ENCODE measurements at regions not wholly inside any gene's neighbourhood (a gene's known extent, or its start where the extent isn't known, plus 50 kb on each side); places are given as distances from the start of the nearest gene placed in this dataset.
A peak's percentile ranks its signal among the peaks of the same experiment; 100 is the strongest.

DNA sequence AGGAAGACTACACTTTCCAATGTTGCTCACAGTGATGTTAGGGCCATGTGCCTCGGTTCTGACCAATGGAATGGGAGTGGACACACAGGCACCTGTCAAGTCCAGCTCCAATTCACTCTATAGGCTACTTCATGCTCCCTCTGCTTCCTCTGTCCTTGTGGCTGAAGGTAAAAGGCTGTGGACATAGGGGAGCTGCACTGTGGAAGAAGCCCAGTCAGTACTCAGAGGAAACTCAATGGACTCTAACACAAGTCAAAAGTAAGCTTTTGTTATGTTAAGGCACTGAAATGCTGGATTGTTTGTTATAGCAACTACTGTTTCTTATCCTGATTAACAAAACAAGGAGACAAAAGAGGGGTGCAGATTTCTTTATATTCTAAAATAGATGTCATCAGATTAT, 278.2 kb downstream of the BCL11B start:
- Mint-ChIP-seq H3K27ac (peak overlapping the region; percentile 74), H3K9me3 (peaks cover 8% of the 10 kb centered on the region), H3K4me3 (no peak overlapping the region), H3K27me3 (ENCODE audit: insufficient read depth) (no peaks in the 10 kb centered on the region), H3K36me3 (ENCODE audit: low read depth) (peaks cover 7% of the 10 kb centered on the region), H3K4me1 (ENCODE audit: low read depth) (peaks cover 34% of the 10 kb centered on the region)
- no peak for DNase-seq (ENCODE audit: low spot score)
- intact Hi-C loops (cut with micrococcal nuclease): loop anchor here (10.0 kb wide), 1 partner anchor 271 kb away; no protein-coding TSS in a partner anchor

GRCh38 chr14:98994561-98994960, 277.4 kb downstream of the BCL11B start:
- intact Hi-C loops (cut with micrococcal nuclease): loop anchor here (10.0 kb wide), 1 partner anchor 270 kb away; no protein-coding TSS in a partner anchor
- H3K9me3 Mint-ChIP-seq: peaks cover 8% of the 10 kb centered on the region
- H3K4me3 Mint-ChIP-seq: peak overlapping the region; percentile 29
- peaks cover 7% of the 10 kb centered on the region for H3K36me3 Mint-ChIP-seq (ENCODE audit: low read depth)
- peak; percentile 11 for DNase-seq (ENCODE audit: low spot score)
- H3K27ac Mint-ChIP-seq: peak overlapping the region; percentile 74
- H3K27me3 Mint-ChIP-seq (ENCODE audit: insufficient read depth): no peaks in the 10 kb centered on the region
- peaks cover 34% of the 10 kb centered on the region for H3K4me1 Mint-ChIP-seq (ENCODE audit: low read depth)

DNA sequence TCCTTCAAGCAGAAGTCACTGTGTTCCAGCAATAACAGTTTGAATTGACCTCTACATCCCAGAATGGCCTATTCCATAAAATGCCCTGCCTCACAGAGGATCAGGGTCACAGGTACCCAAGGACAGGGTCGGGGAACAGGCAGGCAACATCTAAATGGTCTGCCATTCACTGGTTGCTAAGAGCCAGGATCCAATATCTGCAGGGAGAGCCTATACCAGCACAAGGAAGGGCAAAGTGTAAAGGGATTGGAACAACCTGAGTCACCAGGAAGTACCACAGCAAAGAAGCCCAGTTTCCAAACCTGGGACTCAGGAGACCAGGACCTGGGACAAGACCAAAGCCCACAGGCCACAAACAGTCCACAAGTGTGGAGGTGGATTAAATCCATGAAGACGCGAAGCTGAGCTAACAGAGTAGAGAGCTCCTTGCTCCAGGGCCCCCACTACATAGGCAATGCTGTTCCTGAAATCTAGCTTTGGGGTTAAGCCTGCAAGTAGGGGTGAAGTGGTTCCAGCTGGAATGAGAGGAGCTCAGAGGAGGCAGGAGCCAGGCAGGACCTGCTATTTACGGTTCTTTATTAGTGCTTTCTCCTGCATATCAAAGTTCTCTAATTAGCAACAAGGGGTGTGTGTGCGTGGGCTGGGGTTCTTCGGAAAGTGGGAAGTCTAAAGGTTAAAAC, 274.3 kb downstream of the BCL11B start:
- no peak for DNase-seq (ENCODE audit: low spot score)

GRCh38 chr14:98999345-98999744, 272.7 kb downstream of the BCL11B start:
- no peak overlapping the region for H3K4me3 Mint-ChIP-seq
- no peaks in the 10 kb centered on the region for H3K9me3 Mint-ChIP-seq
- peaks cover 24% of the 10 kb centered on the region for H3K4me1 Mint-ChIP-seq (ENCODE audit: low read depth)
- no peak for DNase-seq (ENCODE audit: low spot score)
- no peak overlapping the region for H3K27ac Mint-ChIP-seq
- no peaks in the 10 kb centered on the region for H3K36me3 Mint-ChIP-seq (ENCODE audit: low read depth)
- intact Hi-C loops (cut with micrococcal nuclease): loop anchor here (10.0 kb wide), 1 partner anchor 265 kb away; no protein-coding TSS in a partner anchor
- H3K27me3 Mint-ChIP-seq (ENCODE audit: insufficient read depth): no peaks in the 10 kb centered on the region

More for the DNA sequence above, 274.3 kb downstream of the BCL11B start:
- H3K4me1 Mint-ChIP-seq (ENCODE audit: low read depth): peaks cover 34% of the 10 kb centered on the region
- no peak overlapping the region for H3K27ac Mint-ChIP-seq
- H3K36me3 Mint-ChIP-seq (ENCODE audit: low read depth): peaks cover 7% of the 10 kb centered on the region
- intact Hi-C loops (cut with micrococcal nuclease): loop anchor here (10.0 kb wide), 1 partner anchor 267 kb away; no protein-coding TSS in a partner anchor
- no peaks in the 10 kb centered on the region for H3K27me3 Mint-ChIP-seq (ENCODE audit: insufficient read depth)
- H3K9me3 Mint-ChIP-seq: peaks cover 8% of the 10 kb centered on the region
- H3K4me3 Mint-ChIP-seq: no peak overlapping the region

DNA sequence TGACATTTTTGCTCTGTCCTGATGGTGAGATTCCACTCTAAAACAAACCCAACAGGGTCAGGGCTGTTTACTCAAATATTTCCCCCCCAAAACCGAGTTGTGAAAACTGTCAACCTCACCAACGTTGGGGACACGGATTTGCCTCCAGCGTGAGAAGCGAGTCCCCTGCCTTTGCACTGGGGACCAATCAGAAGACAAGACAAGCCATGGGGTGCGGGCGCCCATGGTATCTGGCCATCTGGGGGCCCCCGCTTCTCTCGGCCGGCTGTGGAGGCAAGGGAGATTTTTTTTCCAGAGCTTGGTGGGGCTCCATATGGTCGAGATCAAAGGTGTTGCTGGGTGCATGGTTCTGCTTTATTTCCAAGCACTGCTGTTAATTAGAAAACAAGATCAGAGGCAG, 272.1 kb downstream of the BCL11B start:
- Mint-ChIP-seq H3K9me3 (no peaks in the 10 kb centered on the region), H3K27ac (no peak overlapping the region), H3K36me3 (ENCODE audit: low read depth) (no peaks in the 10 kb centered on the region), H3K4me3 (no peak overlapping the region), H3K27me3 (ENCODE audit: insufficient read depth) (peaks cover 2% of the 10 kb centered on the region), H3K4me1 (ENCODE audit: low read depth) (peaks cover 19% of the 10 kb centered on the region)
- intact Hi-C loops (cut with micrococcal nuclease): loop anchor here (10.0 kb wide), 1 partner anchor 265 kb away; no protein-coding TSS in a partner anchor
- DNase-seq (ENCODE audit: low spot score): no peak

DNA sequence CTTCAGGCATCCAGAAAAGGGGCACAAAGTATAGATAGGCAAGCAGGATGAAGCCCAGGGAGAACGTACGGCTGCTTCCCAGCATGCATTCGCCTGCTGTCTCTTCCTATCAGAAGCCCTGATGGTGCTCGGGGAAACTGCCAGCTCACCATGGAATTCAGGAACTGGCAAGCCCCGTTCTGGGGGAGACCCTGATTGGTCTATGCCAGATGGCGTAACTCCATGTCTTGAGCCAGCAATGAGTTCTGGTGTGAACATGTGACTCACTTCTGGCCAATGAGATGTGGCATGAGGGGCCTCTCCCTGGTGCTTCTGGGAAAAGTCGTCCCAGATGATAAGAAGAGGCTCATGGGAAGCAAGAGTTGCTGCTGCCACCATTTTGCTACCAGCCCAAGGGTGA, 270.8 kb downstream of the BCL11B start:
- intact Hi-C loops (cut with micrococcal nuclease): no loop called here
- Mint-ChIP-seq H3K27me3 (ENCODE audit: insufficient read depth) (peaks cover 2% of the 10 kb centered on the region), H3K4me3 (no peak overlapping the region), H3K36me3 (ENCODE audit: low read depth) (no peaks in the 10 kb centered on the region), H3K4me1 (ENCODE audit: low read depth) (peaks cover 6% of the 10 kb centered on the region), H3K9me3 (no peaks in the 10 kb centered on the region), H3K27ac (no peak overlapping the region)
- DNase-seq (ENCODE audit: low spot score): no peak

GRCh38 chr14:99003646-99004045, 268.4 kb downstream of the BCL11B start:
- Mint-ChIP-seq H3K4me3 (no peak overlapping the region), H3K9me3 (no peaks in the 10 kb centered on the region), H3K27ac (no peak overlapping the region), H3K36me3 (ENCODE audit: low read depth) (no peaks in the 10 kb centered on the region), H3K27me3 (ENCODE audit: insufficient read depth) (peaks cover 2% of the 10 kb centered on the region), H3K4me1 (ENCODE audit: low read depth) (no peaks in the 10 kb centered on the region)
- no peak for DNase-seq (ENCODE audit: low spot score)
- intact Hi-C loops (cut with micrococcal nuclease): no loop called here

DNA sequence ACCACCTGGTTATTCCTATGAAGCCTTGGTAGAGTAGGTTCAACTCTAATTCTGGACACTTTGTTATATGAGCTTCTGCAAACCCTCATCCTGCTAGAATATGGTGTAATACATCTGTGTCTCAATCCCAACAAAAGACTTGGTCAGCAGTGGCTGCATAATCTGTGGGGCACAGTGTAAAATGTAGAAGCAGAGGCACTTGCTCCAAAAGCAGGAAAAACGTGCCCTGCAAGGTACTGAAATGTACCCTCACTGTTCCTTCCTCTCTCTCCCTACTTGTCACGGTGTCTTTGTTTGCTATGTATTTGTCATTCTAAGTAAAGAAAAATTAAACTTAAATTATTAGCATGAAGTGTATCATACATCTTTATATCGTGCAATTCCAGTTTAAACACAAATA, 267.9 kb downstream of the BCL11B start:
- Mint-ChIP-seq H3K9me3 (no peaks in the 10 kb centered on the region), H3K4me1 (ENCODE audit: low read depth) (no peaks in the 10 kb centered on the region), H3K36me3 (ENCODE audit: low read depth) (no peaks in the 10 kb centered on the region), H3K27ac (no peak overlapping the region), H3K4me3 (no peak overlapping the region), H3K27me3 (ENCODE audit: insufficient read depth) (peaks cover 2% of the 10 kb centered on the region)
- intact Hi-C loops (cut with micrococcal nuclease): no loop called here
- DNase-seq (ENCODE audit: low spot score): no peak

DNA sequence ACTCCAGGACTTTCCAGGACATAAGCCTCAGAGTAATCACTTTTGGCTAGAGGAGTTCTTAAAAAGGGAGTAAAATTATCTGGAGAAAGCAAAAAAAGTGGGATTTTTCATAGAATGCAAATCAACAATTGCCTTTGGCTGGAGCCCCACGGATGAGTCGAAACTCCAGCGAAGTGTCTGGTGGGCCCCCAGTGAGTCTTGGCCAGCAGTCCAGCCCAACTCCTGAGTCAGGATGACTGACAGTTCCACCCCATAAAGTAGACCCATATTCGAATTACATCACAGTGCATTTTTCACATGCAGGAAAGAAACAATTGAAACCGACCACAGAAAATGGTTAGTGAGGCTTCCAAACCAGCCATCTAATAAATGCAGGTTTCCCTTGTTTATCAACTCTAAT, 265.7 kb downstream of the BCL11B start:
- no peaks in the 10 kb centered on the region for H3K36me3 Mint-ChIP-seq (ENCODE audit: low read depth)
- H3K9me3 Mint-ChIP-seq: peaks cover 5% of the 10 kb centered on the region
- intact Hi-C loops (cut with micrococcal nuclease): no loop called here
- peaks cover 2% of the 10 kb centered on the region for H3K27me3 Mint-ChIP-seq (ENCODE audit: insufficient read depth)
- DNase-seq (ENCODE audit: low spot score): no peak
- no peak overlapping the region for H3K27ac Mint-ChIP-seq
- peaks cover 12% of the 10 kb centered on the region for H3K4me1 Mint-ChIP-seq (ENCODE audit: low read depth)
- no peak overlapping the region for H3K4me3 Mint-ChIP-seq

DNA sequence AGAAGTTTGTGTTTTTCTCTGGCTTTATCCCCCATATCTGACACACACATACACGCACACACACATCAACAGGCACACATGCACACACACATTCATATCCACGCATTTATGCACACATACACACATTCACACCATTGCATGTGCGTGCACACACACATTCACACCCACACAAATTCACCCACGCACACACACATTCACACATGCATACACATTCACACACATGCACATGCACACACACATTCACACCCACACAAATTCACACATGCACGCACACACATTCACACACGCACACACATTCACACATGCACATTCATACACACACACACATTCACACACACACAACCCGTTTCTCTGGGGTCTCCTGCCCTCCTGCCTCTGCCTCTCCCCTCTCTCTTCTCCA, 264.2 kb downstream of the BCL11B start:
- H3K36me3 Mint-ChIP-seq (ENCODE audit: low read depth): no peaks in the 10 kb centered on the region
- H3K27me3 Mint-ChIP-seq (ENCODE audit: insufficient read depth): peaks cover 4% of the 10 kb centered on the region
- H3K4me1 Mint-ChIP-seq (ENCODE audit: low read depth): peaks cover 12% of the 10 kb centered on the region
- no peak overlapping the region for H3K27ac Mint-ChIP-seq
- intact Hi-C loops (cut with micrococcal nuclease): no loop called here
- DNase-seq (ENCODE audit: low spot score): no peak
- peaks cover 5% of the 10 kb centered on the region for H3K9me3 Mint-ChIP-seq
- H3K4me3 Mint-ChIP-seq: no peak overlapping the region

DNA sequence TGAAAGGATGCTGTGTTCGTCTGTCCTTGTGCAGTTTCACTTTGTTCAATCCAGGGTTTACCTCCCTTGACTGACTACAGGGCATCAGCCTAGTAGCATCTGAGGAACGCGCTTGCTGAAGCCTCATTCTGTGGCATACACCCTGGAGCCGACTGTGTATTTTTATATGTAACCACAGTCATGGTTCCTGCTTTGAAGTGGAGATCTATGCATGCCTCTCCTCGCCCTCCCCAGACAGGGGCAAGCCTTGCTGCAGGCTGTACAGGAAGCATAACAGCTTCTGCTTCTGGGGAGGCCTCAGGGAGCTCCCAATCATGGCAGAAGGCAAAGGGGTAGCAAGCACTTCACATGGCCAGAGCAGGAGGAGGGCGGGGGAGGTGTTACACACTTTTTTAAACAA, 262.1 kb downstream of the BCL11B start:
- peaks cover 2% of the 10 kb centered on the region for H3K27me3 Mint-ChIP-seq (ENCODE audit: insufficient read depth)
- H3K9me3 Mint-ChIP-seq: peaks cover 5% of the 10 kb centered on the region
- DNase-seq (ENCODE audit: low spot score): peak; percentile 6
- peaks cover 12% of the 10 kb centered on the region for H3K4me1 Mint-ChIP-seq (ENCODE audit: low read depth)
- intact Hi-C loops (cut with micrococcal nuclease): no loop called here
- no peak overlapping the region for H3K4me3 Mint-ChIP-seq
- H3K27ac Mint-ChIP-seq: no peak overlapping the region
- no peaks in the 10 kb centered on the region for H3K36me3 Mint-ChIP-seq (ENCODE audit: low read depth)

DNA sequence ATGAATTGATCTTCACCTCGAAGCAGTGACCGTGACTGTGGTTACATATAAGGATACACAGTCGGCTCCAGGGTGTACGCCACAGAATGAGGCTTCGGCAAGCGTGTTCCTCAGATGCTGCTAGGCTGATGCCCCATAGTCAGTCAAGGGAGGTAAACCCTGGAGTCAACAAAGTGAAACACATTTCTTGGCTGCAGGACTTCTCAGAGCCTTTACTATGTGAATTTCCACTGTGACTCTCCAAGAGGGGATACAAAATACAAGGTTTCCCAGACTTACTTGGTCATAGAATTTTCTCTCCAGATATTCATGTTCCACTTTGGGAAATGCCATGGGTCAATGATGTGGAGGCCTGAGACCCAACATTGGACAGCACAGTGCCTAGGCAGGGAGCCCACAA, 260.6 kb downstream of the BCL11B start:
- Mint-ChIP-seq H3K4me1 (ENCODE audit: low read depth) (peaks cover 12% of the 10 kb centered on the region), H3K27me3 (ENCODE audit: insufficient read depth) (peaks cover 2% of the 10 kb centered on the region), H3K4me3 (no peak overlapping the region), H3K27ac (no peak overlapping the region), H3K9me3 (peaks cover 5% of the 10 kb centered on the region), H3K36me3 (ENCODE audit: low read depth) (no peaks in the 10 kb centered on the region)
- DNase-seq (ENCODE audit: low spot score): no peak
- intact Hi-C loops (cut with micrococcal nuclease): no loop called here

GRCh38 chr14:99012703-99013102, 259.3 kb downstream of the BCL11B start:
- Mint-ChIP-seq H3K27ac (no peak overlapping the region), H3K4me1 (ENCODE audit: low read depth) (peaks cover 12% of the 10 kb centered on the region), H3K4me3 (no peak overlapping the region), H3K27me3 (ENCODE audit: insufficient read depth) (peaks cover 2% of the 10 kb centered on the region), H3K36me3 (ENCODE audit: low read depth) (no peaks in the 10 kb centered on the region), H3K9me3 (peaks cover 5% of the 10 kb centered on the region)
- no peak for DNase-seq (ENCODE audit: low spot score)
- intact Hi-C loops (cut with micrococcal nuclease): no loop called here

DNA sequence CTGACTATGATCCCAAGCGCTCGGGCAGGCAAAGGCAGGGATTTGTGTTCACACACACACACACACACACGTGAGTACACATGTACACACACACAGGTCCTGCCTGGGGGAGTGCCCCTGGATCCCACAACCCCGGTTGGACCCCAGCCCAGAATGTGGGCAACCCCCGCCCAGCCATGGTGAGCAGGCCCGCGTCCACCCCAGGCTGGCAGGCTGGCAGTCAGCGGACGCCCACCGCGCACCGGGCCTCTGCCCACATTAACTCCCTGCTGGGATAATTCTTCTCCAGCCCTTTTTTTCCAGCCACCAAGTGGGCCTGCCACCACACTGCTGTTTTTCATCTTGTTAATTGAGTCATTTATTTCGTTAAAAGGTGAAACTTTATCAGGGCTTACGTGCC, 256.2 kb downstream of the BCL11B start:
- Mint-ChIP-seq H3K4me3 (no peak overlapping the region), H3K27ac (no peak overlapping the region), H3K4me1 (ENCODE audit: low read depth) (no peaks in the 10 kb centered on the region), H3K36me3 (ENCODE audit: low read depth) (no peaks in the 10 kb centered on the region), H3K9me3 (no peaks in the 10 kb centered on the region), H3K27me3 (ENCODE audit: insufficient read depth) (peaks cover 3% of the 10 kb centered on the region)
- intact Hi-C loops (cut with micrococcal nuclease): no loop called here
- no peak for DNase-seq (ENCODE audit: low spot score)
